ENCODE measurements at regions not wholly inside any gene's neighbourhood (a gene's known extent, or its start where the extent isn't known, plus 50 kb on each side); places are given as distances from the start of the nearest gene placed in this dataset.
"Not testable (repeated sequence)": the region's sequence is repeated elsewhere in the genome, so short reads cannot be mapped to it uniquely, and the experiment has no call there.

DNA sequence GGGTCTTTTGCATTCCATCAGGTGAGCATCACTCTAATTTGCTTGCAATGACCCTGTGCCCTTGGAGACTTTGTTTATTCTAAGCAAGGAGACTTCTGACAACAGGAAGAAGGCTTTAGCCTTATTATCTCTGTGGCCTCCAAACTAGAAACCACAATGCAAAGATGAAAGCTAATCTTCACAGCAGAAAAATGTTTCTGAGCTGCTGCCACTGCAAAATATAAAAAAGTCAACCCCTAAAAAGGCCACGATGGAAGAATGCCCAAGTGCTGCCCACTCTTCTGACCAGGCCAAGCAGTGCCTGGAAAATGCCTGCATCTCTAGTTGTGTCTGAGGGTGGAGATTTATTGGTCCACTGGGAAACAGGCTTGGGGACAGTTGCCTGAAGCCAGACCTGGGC is 299.9 kb downstream of the C7orf25 start:
- no peak for DNase-seq

- DNase-seq = no peak
Observed at GRCh38 chr7:42611289-42611928, 300.5 kb downstream of the C7orf25 start.

GRCh38 chr7:42606193-42606905 is 305.5 kb downstream of the C7orf25 start:
- no peak for DNase-seq

DNA sequence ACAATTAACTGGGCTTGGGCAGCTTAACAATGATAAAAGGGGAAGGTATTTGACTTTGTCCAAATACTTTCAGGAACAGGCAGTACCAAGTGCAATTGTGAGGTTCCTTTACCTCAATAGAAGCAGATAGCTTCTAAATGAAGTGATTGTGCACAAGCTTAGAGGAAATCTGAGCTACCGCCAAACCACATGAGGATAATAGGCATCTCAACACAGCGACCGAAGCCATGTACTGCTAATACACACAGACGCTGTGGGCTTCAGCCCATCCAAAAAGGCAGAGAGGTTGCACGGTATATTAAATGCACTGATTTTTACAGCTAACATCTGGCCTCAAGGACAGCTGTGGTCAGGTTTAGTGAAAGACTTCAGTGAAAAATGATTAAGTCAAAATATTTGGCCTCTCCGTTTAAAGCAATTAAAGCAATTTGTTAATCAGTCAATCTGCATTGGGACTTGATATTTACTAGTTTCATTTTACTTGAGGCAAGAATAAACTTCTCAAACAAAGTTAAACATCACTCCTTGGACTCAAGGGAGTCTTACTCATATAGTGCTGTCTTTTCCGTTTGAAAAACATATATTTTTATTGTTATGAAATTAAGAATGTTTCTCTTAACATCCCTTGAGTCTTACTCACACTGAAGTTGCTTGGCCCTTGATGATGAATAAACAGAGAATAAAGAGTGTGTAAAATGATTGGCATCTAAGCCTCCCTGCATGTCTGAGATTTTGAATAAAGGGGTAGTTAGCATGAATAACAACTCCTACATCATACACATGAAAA is 306.3 kb downstream of the C7orf25 start:
- DNase-seq = no peak

DNA sequence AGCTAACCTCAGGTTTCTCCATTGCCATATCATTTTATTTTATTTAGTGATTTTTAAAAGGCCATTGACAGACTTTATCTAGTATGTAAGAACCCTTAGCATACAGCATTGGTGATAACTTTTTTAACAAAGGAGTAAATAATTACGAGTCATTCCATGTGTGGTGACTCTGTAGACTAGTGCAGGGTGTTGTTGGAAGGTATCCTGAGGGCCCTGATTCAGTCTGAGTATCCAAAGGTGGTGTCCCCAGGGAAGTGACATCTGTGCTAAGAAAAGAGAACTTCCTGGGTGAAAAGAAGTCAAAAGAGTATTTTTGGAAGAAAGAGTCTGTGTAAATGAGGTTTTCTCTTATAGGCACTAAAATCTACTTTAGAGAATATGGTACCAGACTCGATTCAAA is 308.4 kb downstream of the C7orf25 start:
- no peak for DNase-seq

- DNase-seq = no peak
Observed at GRCh38 chr7:42597300-42597699, 314.6 kb downstream of the C7orf25 start.

GRCh38 chr7:42596737-42597136 is 315.1 kb downstream of the C7orf25 start:
- no peak for DNase-seq

DNA sequence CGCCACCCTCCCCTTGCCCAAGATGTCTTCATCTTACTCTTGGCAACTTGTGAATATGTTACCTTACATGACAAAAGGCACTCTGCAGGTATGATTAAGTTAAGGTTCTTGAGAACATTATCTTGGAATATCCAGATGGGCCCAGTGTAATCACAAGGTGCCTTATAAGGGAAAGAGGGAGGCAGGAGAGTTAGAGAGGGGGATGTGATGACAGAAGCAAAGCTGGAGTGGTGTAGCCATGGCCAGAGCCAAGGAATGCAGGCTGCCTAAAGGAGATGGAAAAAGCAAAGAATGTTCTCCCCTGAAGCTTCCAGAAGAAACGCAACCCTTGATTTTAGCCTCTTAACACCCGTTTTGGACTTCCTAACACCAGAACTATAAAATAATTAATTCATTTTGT is 318.0 kb downstream of the C7orf25 start:
- no peak for DNase-seq

DNA sequence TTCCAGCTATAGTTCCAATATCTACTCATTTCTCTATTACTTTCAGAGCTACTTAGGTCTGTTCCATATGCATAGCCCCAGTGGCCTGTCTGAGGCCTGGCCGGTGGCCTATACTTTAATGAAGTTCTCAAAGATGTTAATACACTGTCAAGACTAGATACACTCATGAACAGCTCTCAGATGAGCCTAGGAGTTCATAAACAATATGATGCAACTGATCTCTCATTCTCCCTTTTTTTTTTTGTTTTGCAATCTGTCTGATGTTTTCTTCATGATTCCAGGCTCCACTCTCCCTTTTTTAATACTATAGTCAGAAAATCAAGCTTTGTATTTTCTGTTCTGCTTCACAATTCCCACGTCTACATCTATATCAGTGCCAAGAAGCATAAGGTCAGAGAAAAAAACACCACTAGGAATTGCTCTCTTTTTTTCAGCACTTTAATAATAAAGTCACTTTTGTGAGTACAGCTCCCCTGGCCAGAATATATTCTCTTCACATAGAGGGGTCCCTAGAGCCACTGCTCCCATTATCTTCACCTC is 321.0 kb downstream of the C7orf25 start:
- DNase-seq = no peak

- no peak for DNase-seq
Observed at GRCh38 chr7:42588876-42589275, 323.0 kb downstream of the C7orf25 start.

DNA sequence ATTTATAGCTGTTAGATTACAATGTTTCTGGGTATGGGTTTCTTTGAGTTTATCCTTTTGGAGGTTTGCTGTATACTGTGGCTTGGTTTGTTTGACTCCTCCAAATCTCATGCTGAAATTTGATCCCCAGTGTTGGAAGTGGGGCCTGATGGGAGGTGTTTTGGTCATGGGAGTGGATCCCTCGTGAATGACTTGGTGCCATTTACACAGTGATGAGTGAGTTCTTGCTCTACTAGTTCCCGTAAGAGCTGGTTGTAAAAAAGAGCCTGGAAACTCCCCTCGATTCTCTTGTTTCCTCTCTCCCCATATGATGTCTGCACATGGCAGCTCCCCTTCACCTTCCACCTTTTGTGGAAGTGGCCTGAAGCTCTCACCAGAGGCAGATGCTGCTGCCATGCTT is 324.1 kb downstream of the C7orf25 start:
- no peak for DNase-seq

- DNase-seq = no peak
Observed at GRCh38 chr7:42580061-42580460, 331.8 kb downstream of the C7orf25 start.

- DNase-seq = no peak
Observed at GRCh38 chr7:42575171-42575570, 336.7 kb downstream of the C7orf25 start.

DNA sequence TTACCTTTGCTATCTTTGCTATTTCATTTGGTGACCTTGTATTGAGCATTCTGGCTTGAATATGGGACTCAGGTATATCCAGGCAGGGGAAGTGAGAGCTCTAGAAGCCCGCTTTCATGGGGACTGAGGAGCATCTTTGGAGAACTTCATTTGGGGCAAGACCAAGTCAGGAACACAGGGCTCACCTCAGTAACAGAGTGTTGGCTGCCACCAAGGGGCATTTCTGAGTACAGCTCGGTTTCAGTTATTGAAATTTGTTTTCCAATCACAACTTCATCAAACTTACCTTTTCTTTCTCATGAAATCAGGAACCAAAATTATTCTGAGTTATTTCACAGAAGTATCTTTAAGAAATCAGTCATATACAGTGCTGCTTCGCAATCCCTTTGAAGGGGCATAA is 337.2 kb downstream of the C7orf25 start:
- no peak for DNase-seq

- no peak for DNase-seq
Observed at GRCh38 chr7:42573881-42574672, 337.1 kb upstream of the GLI3 start.

- no peak for DNase-seq
Observed at GRCh38 chr7:42572561-42572960, 335.6 kb upstream of the GLI3 start.

DNA sequence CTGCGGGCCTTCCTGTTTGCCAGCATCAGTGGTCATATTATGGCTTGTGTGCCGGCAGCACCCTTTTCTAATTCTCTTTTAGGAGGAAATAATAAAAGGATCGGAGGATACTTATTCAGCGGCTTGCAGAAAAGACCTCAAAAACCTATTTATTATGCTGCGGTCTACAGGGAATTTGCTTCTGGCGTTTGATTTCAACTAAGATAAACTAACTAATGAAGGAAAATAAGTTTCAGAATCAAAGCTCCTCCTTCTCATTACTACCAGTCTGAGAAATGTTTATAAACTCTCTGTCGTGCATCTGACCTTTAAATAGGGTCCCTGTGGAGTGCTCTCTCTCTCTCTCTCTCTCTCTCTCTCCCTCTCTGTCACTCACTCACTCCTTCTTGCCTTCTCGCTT is 335.0 kb upstream of the GLI3 start:
- DNase-seq = no peak

- DNase-seq = no peak
Observed at GRCh38 chr7:42570944-42571343, 333.9 kb upstream of the GLI3 start.

DNA sequence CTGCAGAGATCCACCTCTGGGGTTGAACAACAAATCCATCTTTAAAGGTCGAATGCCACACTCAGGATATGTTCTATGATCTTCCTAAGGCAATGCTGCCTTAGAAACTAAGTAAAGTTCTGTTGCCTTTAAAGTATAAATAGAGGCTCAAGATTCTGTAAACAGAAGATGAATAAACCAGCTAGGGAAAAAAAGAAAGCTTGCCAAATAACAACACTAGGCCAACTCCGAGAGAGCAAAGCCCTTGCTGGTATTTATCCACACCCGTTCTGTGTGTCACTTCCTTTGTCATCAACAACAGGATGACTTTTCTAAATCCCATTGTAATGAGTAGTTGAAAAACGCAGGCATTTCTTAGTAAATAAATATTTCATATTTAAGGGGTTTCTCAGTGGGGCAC is 330.0 kb upstream of the GLI3 start:
- no peak for DNase-seq

DNA sequence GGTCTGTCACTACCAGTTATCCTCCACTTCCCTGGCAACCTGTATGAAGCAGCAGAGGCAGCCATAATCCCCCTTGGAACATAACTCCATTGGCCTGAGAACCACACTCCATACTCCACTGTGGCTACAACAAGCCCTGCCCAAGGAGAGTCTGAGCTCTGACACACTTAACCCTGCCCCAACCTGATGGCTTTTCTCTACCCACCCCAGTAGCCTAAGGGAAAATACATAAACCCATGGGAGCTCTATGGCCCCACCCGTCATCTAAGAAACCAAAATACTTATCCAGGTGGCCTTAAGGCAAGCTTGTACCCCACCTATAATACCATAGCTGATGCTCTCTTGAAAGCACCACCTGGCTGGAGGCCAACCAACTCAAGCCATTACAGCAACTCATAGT is 324.8 kb upstream of the GLI3 start:
- no peak for DNase-seq

- DNase-seq = no peak
Observed at GRCh38 chr7:42560866-42561265, 323.9 kb upstream of the GLI3 start.

DNA sequence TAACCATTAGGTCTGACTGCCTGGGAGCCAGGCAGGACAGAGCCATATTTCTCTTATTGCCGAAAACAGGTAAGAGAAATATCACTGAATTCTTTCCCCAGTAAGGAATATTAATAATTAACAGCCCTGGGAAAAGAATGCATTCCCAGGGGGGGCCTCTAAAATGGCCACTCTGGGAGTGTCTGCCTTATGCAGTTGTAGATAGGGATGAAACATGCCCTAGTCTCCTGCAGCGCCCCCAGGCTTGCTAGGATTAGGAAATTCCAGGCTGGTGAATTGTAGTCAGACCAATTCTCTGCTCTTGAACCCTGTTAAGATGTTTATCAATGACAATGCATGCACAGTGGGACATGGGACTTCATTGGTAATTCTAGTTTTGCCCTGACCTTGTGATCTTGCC is 317.9 kb upstream of the GLI3 start:
- not testable (repeated sequence) for DNase-seq

DNA sequence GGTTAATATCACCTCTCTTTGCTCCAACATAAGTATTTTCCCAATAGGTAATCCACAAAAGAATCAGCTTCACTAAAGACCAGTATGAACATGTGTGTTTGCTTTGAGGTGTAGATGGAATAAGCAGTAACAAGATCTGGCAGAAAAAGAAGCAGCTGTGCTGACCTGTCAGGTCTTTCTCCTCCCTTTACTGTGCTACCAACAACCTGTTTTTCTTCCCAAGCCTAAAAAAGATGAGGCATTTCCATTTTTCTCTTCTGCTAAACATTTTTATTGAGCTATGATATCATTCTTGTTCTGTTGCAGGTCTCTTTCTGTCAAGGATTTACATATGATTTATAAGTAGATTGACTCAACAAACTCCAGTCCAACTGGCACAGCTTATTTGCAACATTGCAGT is 315.2 kb upstream of the GLI3 start:
- DNase-seq = no peak
